ENCODE measurements at regions not wholly inside any gene's neighbourhood (a gene's known extent, or its start where the extent isn't known, plus 50 kb on each side); places are given as distances from the start of the nearest gene placed in this dataset.

DNA sequence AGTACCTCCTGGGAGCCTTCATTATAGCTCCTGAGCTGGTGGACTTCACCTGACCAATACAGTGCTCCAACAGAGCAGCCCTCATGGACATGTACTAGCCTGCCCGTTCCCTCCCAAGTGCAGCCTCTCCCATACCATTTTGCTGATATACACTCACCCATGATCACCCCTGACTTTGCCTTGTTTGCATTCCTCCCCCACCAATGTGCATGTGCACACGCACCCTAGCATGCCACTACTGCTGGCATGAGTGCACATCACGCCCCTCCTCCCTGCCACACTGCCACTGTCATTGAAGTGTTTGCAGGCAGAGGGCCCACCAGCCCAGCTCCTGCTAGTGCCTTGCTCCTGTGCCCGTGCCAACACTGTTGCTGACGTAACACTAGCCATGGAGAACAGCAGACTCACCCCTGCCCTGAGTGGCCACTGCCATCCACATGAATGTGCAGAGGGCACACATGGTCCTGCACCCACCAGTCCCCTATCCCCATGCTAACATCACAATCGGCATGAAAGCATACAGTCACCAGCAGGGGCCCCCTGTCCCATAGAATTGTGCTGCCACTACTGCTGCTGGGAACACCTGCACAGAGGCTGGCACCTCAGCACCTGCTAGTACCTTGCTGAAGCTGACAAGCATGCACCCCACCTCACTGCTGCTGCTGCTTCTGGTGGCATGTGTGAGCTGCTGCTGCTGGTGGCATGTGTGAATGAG is 110.3 kb downstream of the SINHCAF start:
- TF ChIP-seq, protein P1, sequence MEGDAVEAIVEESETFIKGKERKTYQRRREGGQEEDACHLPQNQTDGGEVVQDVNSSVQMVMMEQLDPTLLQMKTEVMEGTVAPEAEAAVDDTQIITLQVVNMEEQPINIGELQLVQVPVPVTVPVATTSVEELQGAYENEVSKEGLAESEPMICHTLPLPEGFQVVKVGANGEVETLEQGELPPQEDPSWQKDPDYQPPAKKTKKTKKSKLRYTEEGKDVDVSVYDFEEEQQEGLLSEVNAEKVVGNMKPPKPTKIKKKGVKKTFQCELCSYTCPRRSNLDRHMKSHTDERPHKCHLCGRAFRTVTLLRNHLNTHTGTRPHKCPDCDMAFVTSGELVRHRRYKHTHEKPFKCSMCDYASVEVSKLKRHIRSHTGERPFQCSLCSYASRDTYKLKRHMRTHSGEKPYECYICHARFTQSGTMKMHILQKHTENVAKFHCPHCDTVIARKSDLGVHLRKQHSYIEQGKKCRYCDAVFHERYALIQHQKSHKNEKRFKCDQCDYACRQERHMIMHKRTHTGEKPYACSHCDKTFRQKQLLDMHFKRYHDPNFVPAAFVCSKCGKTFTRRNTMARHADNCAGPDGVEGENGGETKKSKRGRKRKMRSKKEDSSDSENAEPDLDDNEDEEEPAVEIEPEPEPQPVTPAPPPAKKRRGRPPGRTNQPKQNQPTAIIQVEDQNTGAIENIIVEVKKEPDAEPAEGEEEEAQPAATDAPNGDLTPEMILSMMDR (IDR thresholded peaks at IDR 0.05; ENCODE audit: low read depth, low read length, poor library complexity, severe bottlenecking) = no peak
- TF ChIP-seq EZH2phosphoT487 (IDR thresholded peaks at IDR 0.05; ENCODE audit: borderline replicate concordance, low read length) = no peak

Data from DOHH2 (cell line).